MM.1S (cell line): ENCODE measurements at regions not wholly inside any gene's neighbourhood (a gene's known extent, or its start where the extent isn't known, plus 50 kb on each side); places are given as distances from the start of the nearest gene placed in this dataset.

Experiments
- DNase-seq: peaks from one replicate; pipeline ENCODE4 v3.0.0-alpha.2; 2015
- H2AFZ ChIP-seq: fragments of 300-600 bp; sonication (generic); 2 replicates; pipeline ENCODE4 v1.6.0; 2016; ENCODE audit warnings: antibody characterized with exemption, low read length
- H3F3A ChIP-seq: fragments of 300-600 bp; sonication (generic); 2 replicates; pipeline ENCODE4 v1.6.1; 2016; ENCODE audit warnings: mild to moderate bottlenecking, antibody characterized with exemption, low read length, moderate library complexity, mixed read lengths; ENCODE audit not compliant: insufficient read depth
- H3K27ac ChIP-seq: fragments of 300-600 bp; sonication (generic); 2 replicates; pipeline ENCODE4 v1.5.1; 2016; ENCODE audit warnings: mild to moderate bottlenecking, low read length
- H3K27me3 ChIP-seq: fragments of 300-600 bp; sonication (generic); replicated peaks from 2 replicates; pipeline ENCODE4 v1.6.0; 2016; ENCODE audit warnings: low read length; ENCODE audit not compliant: insufficient read depth
- H3K36me3 ChIP-seq: fragments of 300-600 bp; sonication (generic); replicated peaks from 2 replicates; pipeline ENCODE4 v1.6.1; 2016; ENCODE audit warnings: mild to moderate bottlenecking, low read length, mixed read lengths; ENCODE audit not compliant: insufficient read depth
- H3K4me1 ChIP-seq: fragments of 300-600 bp; sonication (generic); 2 replicates; pipeline ENCODE4 v1.6.1; 2016; ENCODE audit warnings: low read length, mixed read lengths
- H3K4me2 ChIP-seq: fragments of 300-600 bp; sonication (generic); 2 replicates; pipeline ENCODE4 v1.6.0; 2016; ENCODE audit warnings: low read depth, low read length
- H3K4me3 ChIP-seq: fragments of 300-600 bp; sonication (generic); 2 replicates; pipeline ENCODE4 v1.5.1; 2016; ENCODE audit warnings: low read length, mixed read lengths
- H3K79me2 ChIP-seq: fragments of 300-600 bp; sonication (generic); 2 replicates; pipeline ENCODE4 v1.6.1; 2016; ENCODE audit warnings: mixed run types, low read length, mixed read lengths
- H3K9ac ChIP-seq: fragments of 300-600 bp; sonication (generic); 2 replicates; pipeline ENCODE4 v1.6.1; 2016; ENCODE audit warnings: low read length, mixed read lengths
- H3K9me2 ChIP-seq: fragments of 300-600 bp; sonication (generic); replicated peaks from 2 replicates; pipeline ENCODE4 v1.6.1; 2016; ENCODE audit warnings: mild to moderate bottlenecking, low read length, mixed read lengths; ENCODE audit not compliant: insufficient read depth
- H3K9me3 ChIP-seq: fragments of 300-600 bp; sonication (generic); replicated peaks from 2 replicates; pipeline ENCODE4 v1.6.1; 2016; ENCODE audit warnings: mild to moderate bottlenecking, low read length, mixed read lengths; ENCODE audit not compliant: insufficient read depth
- H4K20me1 ChIP-seq: fragments of 300-600 bp; sonication (generic); 2 replicates; pipeline ENCODE4 v1.6.1; 2016; ENCODE audit warnings: mild to moderate bottlenecking, low read length, moderate library complexity, mixed read lengths; ENCODE audit not compliant: insufficient read depth
- CTCF ChIP-seq: fragments of 300-600 bp; sonication (generic); IDR thresholded peaks from 2 replicates; pipeline ENCODE4 v1.5.1; 2016; ENCODE audit warnings: antibody characterized with exemption, low read length, mixed read lengths
- EZH2 ChIP-seq: fragments of 300-600 bp; sonication (generic); optimal IDR thresholded peaks from 2 replicates; pipeline ENCODE3; 2017; ENCODE audit warnings: low read depth, mild to moderate bottlenecking, antibody characterized with exemption, low read length, mixed read lengths
- EZH2phosphoT487 ChIP-seq: fragments of 300-600 bp; sonication (generic); IDR thresholded peaks from 2 replicates; pipeline ENCODE4 v1.6.1; 2018; ENCODE audit warnings: antibody characterized with exemption, low read length

- Histone ChIP-seq H3K9me2 (no peaks in the 10 kb centered on the region), H3K4me3 (no peak overlapping the region), H3K9me3 (no peaks in the 10 kb centered on the region), H4K20me1 (no peaks in the 10 kb centered on the region), H3K4me2 (no peak overlapping the region), H3K9ac (no peak overlapping the region), H3K27ac (no peak overlapping the region), H3K36me3 (no peaks in the 10 kb centered on the region), H3F3A (no peaks in the 10 kb centered on the region), H3K79me2 (no peaks in the 10 kb centered on the region), H3K27me3 (no peaks in the 10 kb centered on the region), H3K4me1 (no peaks in the 10 kb centered on the region), H2AFZ (no peak overlapping the region)
- DNase-seq, result no peak
- TF ChIP-seq EZH2phosphoT487 (no peak), EZH2 (no peak), CTCF (no peak)
Measured at GRCh38 chr5:100690036-100690560, 154.9 kb downstream of the FAM174A start.

DNA sequence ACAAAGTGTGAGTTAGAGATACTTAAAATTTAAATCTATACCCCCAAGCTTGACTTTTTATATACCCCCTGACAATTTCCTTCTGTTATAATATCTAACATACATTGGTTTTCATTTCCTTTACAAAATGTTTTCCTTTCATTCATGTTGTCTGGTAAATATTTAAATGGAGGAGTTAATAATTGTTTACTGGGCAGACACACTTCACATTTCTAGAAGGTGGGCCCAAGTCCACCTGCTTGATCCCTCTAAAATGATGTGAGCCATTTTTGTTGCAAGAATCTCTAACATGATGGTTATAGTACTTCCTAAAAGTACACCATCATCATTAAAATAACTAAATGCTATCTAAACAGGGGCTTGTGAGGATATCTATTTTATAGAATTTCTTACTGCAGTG lies 155.9 kb downstream of the FAM174A start:
- H3K27ac ChIP-seq, result no peak overlapping the region
- no peak for DNase-seq

GRCh38 chr5:100691548-100691947 lies 156.4 kb downstream of the FAM174A start:
- Histone ChIP-seq H3K27ac (no peak overlapping the region), H2AFZ (no peak overlapping the region), H3K9me3 (no peaks in the 10 kb centered on the region), H3K36me3 (no peaks in the 10 kb centered on the region), H3K4me2 (no peak overlapping the region), H4K20me1 (no peaks in the 10 kb centered on the region), H3K9ac (no peak overlapping the region), H3K4me3 (no peak overlapping the region), H3F3A (no peaks in the 10 kb centered on the region), H3K79me2 (no peaks in the 10 kb centered on the region), H3K9me2 (no peaks in the 10 kb centered on the region), H3K4me1 (no peaks in the 10 kb centered on the region), H3K27me3 (no peaks in the 10 kb centered on the region)
- no peak for DNase-seq
- TF ChIP-seq EZH2 (no peak), EZH2phosphoT487 (no peak), CTCF (no peak)

More for the DNA sequence above, 155.9 kb downstream of the FAM174A start:
- H3K4me1 ChIP-seq, result no peaks in the 10 kb centered on the region
- no peaks in the 10 kb centered on the region for H3K36me3 ChIP-seq
- no peaks in the 10 kb centered on the region for H3K27me3 ChIP-seq
- H3K9me3 ChIP-seq, result no peaks in the 10 kb centered on the region
- H3K9me2 ChIP-seq, result no peaks in the 10 kb centered on the region
- no peak for TF ChIP-seq EZH2phosphoT487
- TF ChIP-seq CTCF, result no peak
- TF ChIP-seq EZH2, result no peak
- no peak overlapping the region for H3K4me3 ChIP-seq
- H2AFZ ChIP-seq, result no peak overlapping the region
- H4K20me1 ChIP-seq, result no peaks in the 10 kb centered on the region
- no peak overlapping the region for H3K9ac ChIP-seq
- no peak overlapping the region for H3K4me2 ChIP-seq
- no peaks in the 10 kb centered on the region for H3F3A ChIP-seq
- H3K79me2 ChIP-seq, result no peaks in the 10 kb centered on the region
